IPS DF 6.9 (cell line): ENCODE measurements at regions not wholly inside any gene's neighbourhood (a gene's known extent, or its start where the extent isn't known, plus 50 kb on each side); places are given as distances from the start of the nearest gene placed in this dataset.
"Not testable (repeated sequence)": the region's sequence is repeated elsewhere in the genome, so short reads cannot be mapped to it uniquely, and the experiment has no call there.

ENCODE experiments used
- DNase-seq: peaks from one replicate; pipeline ENCODE4 v3.0.0-alpha.2; 2013; ENCODE audit warnings: low read depth, low spot score
- H3K27ac ChIP-seq: one replicate; pipeline ENCODE4 v1.5.1; 2013; ENCODE audit warnings: low read length, control low read depth
- H3K27me3 ChIP-seq: 2 replicates; pipeline ENCODE4 v1.6.1; 2013; ENCODE audit warnings: mild to moderate bottlenecking, low read length; ENCODE audit not compliant: control insufficient read depth, insufficient read depth
- H3K36me3 ChIP-seq: 2 replicates; pipeline ENCODE4 v1.6.1; 2013; ENCODE audit warnings: low read length; ENCODE audit not compliant: control insufficient read depth, insufficient read depth
- H3K4me1 ChIP-seq: 2 replicates; pipeline ENCODE4 v1.6.1; 2013; ENCODE audit warnings: low read length; ENCODE audit not compliant: control insufficient read depth, insufficient read depth
- H3K4me3 ChIP-seq: 2 replicates; pipeline ENCODE4 v1.5.1; 2013; ENCODE audit warnings: mild to moderate bottlenecking, low read length
- H3K9me3 ChIP-seq: 2 replicates; pipeline ENCODE4 v1.6.1; 2013; ENCODE audit warnings: low read length, inconsistent platforms; ENCODE audit not compliant: control insufficient read depth, insufficient read depth
- WGBS: extraction: QIAGEN DNeasy Blood & Tissue Kit; methylation state at CpG from one replicate; pipeline ENCODE4 v1.1.7; 2013; ENCODE audit warnings: mixed read lengths, missing lambda C conversion rate; ENCODE audit not compliant: insufficient read length, insufficient coverage; 5-methylcytosine and 5-hydroxymethylcytosine counted together

GRCh38 chr15:39022532-39023305, 458.1 kb upstream of the RASGRP1 start:
- H3K36me3 ChIP-seq, result no peaks in the 10 kb centered on the region
- no peaks in the 10 kb centered on the region for H3K9me3 ChIP-seq
- no peak overlapping the region for H3K4me3 ChIP-seq
- DNase-seq, result no peak
- H3K27ac ChIP-seq, result no peak overlapping the region
- H3K4me1 ChIP-seq, result no peaks in the 10 kb centered on the region; the same call in 1 of the 2 replicates
- WGBS, result no CpG with 5 or more reads among the region's 4 CpGs
- H3K27me3 ChIP-seq, result no peaks in the 10 kb centered on the region

GRCh38 chr15:39025321-39025720, 460.7 kb upstream of the RASGRP1 start:
- Histone ChIP-seq H3K4me1 (no peaks in the 10 kb centered on the region; the same call in 1 of the 2 replicates), H3K27me3 (no peaks in the 10 kb centered on the region), H3K27ac (no peak overlapping the region), H3K9me3 (no peaks in the 10 kb centered on the region), H3K36me3 (no peaks in the 10 kb centered on the region), H3K4me3 (no peak overlapping the region)
- DNase-seq, result no peak
- WGBS, result no CpG with 5 or more reads among the region's 4 CpGs

- Histone ChIP-seq H3K36me3 (no peaks in the 10 kb centered on the region), H3K27me3 (no peaks in the 10 kb centered on the region), H3K9me3 (no peaks in the 10 kb centered on the region), H3K4me3 (no peak overlapping the region), H3K27ac (no peak overlapping the region), H3K4me1 (no peaks in the 10 kb centered on the region; the same call in 1 of the 2 replicates)
- DNase-seq, result no peak
- no CpG with 5 or more reads among the region's 1 CpG for WGBS
These were observed 461.3 kb upstream of the RASGRP1 start for GRCh38 chr15:39025881-39026280.

GRCh38 chr15:39028069-39028468, 463.5 kb upstream of the RASGRP1 start:
- H3K9me3 ChIP-seq, result no peaks in the 10 kb centered on the region
- no CpG with 5 or more reads among the region's 3 CpGs for WGBS
- no peaks in the 10 kb centered on the region for H3K36me3 ChIP-seq
- no peaks in the 10 kb centered on the region; the same call in 1 of the 2 replicates for H3K4me1 ChIP-seq
- H3K4me3 ChIP-seq, result no peak overlapping the region
- no peak overlapping the region for H3K27ac ChIP-seq
- DNase-seq, result no peak
- H3K27me3 ChIP-seq, result no peaks in the 10 kb centered on the region

- DNase-seq, result no peak
- no peaks in the 10 kb centered on the region for H3K27me3 ChIP-seq
- H3K27ac ChIP-seq, result no peak overlapping the region
- H3K36me3 ChIP-seq, result no peaks in the 10 kb centered on the region
- no peaks in the 10 kb centered on the region; the same call in 1 of the 2 replicates for H3K4me1 ChIP-seq
- no peak overlapping the region for H3K4me3 ChIP-seq
- no peaks in the 10 kb centered on the region for H3K9me3 ChIP-seq
- WGBS, result no CpG with 5 or more reads among the region's 1 CpG
These were observed 465.1 kb upstream of the RASGRP1 start for GRCh38 chr15:39029741-39030140.

GRCh38 chr15:39030291-39031070, 465.9 kb upstream of the RASGRP1 start:
- no peaks in the 10 kb centered on the region for H3K36me3 ChIP-seq
- H3K4me1 ChIP-seq, result no peaks in the 10 kb centered on the region; the same call in 1 of the 2 replicates
- H3K27ac ChIP-seq, result no peak overlapping the region
- H3K27me3 ChIP-seq, result no peaks in the 10 kb centered on the region
- no CpG with 5 or more reads among the region's 6 CpGs for WGBS
- no peaks in the 10 kb centered on the region for H3K9me3 ChIP-seq
- DNase-seq, result no peak
- no peak overlapping the region for H3K4me3 ChIP-seq

- Histone ChIP-seq H3K9me3 (no peaks in the 10 kb centered on the region), H3K36me3 (no peaks in the 10 kb centered on the region), H3K27ac (no peak overlapping the region), H3K27me3 (no peaks in the 10 kb centered on the region), H3K4me3 (no peak overlapping the region), H3K4me1 (no peaks in the 10 kb centered on the region)
- no peak for DNase-seq
- no CpG with 5 or more reads among the region's 4 CpGs for WGBS
These were observed 467.0 kb upstream of the RASGRP1 start for GRCh38 chr15:39031596-39031995.

- H3K27ac ChIP-seq, result no peak overlapping the region
- no peaks in the 10 kb centered on the region for H3K9me3 ChIP-seq
- no CpG with 5 or more reads among the region's 2 CpGs for WGBS
- H3K4me3 ChIP-seq, result no peak overlapping the region
- no peaks in the 10 kb centered on the region for H3K36me3 ChIP-seq
- DNase-seq, result no peak
- no peaks in the 10 kb centered on the region for H3K4me1 ChIP-seq
- H3K27me3 ChIP-seq, result no peaks in the 10 kb centered on the region
These were observed 470.2 kb upstream of the RASGRP1 start for GRCh38 chr15:39034816-39035215.

- not testable (repeated sequence) for H3K27ac ChIP-seq, H3K9me3 ChIP-seq, H3K36me3 ChIP-seq, H3K4me1 ChIP-seq, H3K27me3 ChIP-seq, DNase-seq, H3K4me3 ChIP-seq
- no CpG with 5 or more reads among the region's 2 CpGs for WGBS
These were observed 473.0 kb upstream of the RASGRP1 start for GRCh38 chr15:39037611-39038010.

GRCh38 chr15:39040861-39041260, 476.2 kb upstream of the RASGRP1 start:
- H3K27me3 ChIP-seq, result no peaks in the 10 kb centered on the region
- no peaks in the 10 kb centered on the region for H3K9me3 ChIP-seq
- no peak overlapping the region for H3K4me3 ChIP-seq
- H3K4me1 ChIP-seq, result no peaks in the 10 kb centered on the region
- DNase-seq, result no peak
- H3K36me3 ChIP-seq, result no peaks in the 10 kb centered on the region
- H3K27ac ChIP-seq, result no peak overlapping the region
- no CpG with 5 or more reads among the region's 3 CpGs for WGBS
